ENCODE measurements at regions not wholly inside any gene's neighbourhood (a gene's known extent, or its start where the extent isn't known, plus 50 kb on each side); places are given as distances from the start of the nearest gene placed in this dataset.

GRCh38 chr1:200483491-200484143 lies 73.8 kb upstream of the ZNF281 start:
- Histone ChIP-seq H3K4me3 (ENCODE audit: low read depth, low read length) (no peak overlapping the region), H3K4me1 (peaks cover 6% of the 10 kb centered on the region; the same call in 1 of the 2 replicates), H3K27me3 (replicated peaks; ENCODE audit: control insufficient read depth, insufficient read depth, low read length) (no peaks in the 10 kb centered on the region), H3K9me3 (no peaks in the 10 kb centered on the region), H3K36me3 (ENCODE audit: control insufficient read depth, insufficient read depth, low read length) (no peaks in the 10 kb centered on the region)
- no TSS peak for BruUV-seq (replicated peaks)
- intact Hi-C loops (cut with micrococcal nuclease; ENCODE audit: unreplicated experiment): loop anchor here (10.0 kb wide), 1 partner anchor 439 kb away; no protein-coding TSS in a partner anchor
- ChIA-PET POLR2A (no interaction called here), CTCF (interaction anchor here (0.6 kb wide), 1 partner anchor 49 kb away, joined by 3 read pairs; no protein-coding TSS in a partner anchor)
- Mint-ChIP-seq H3K9me3 (ENCODE audit: unreplicated experiment) (no peaks in the 10 kb centered on the region), H3K27ac (ENCODE audit: unreplicated experiment) (no peak overlapping the region), H3K27me3 (ENCODE audit: insufficient read depth, unreplicated experiment) (no peaks in the 10 kb centered on the region), H3K4me3 (ENCODE audit: unreplicated experiment) (peak overlapping the region; percentile 22), H3K36me3 (ENCODE audit: insufficient read depth, unreplicated experiment) (peaks cover 6% of the 10 kb centered on the region), H3K4me1 (ENCODE audit: low read depth, unreplicated experiment) (peaks cover 21% of the 10 kb centered on the region)
- DNase-seq: peak; percentile 22 to 45
- no peak for TF ChIP-seq CTCF (IDR thresholded peaks at IDR 0.05; ENCODE audit: insufficient read depth in 1 of 2, low read depth in 1 of 2, low read length in 1 of 2, severe bottlenecking in 1 of 2, unreplicated experiment in 1 of 2)

GRCh38 chr1:200480964-200481363 lies 71.1 kb upstream of the ZNF281 start:
- Histone ChIP-seq H3K27me3 (replicated peaks; ENCODE audit: control insufficient read depth, insufficient read depth, low read length) (no peaks in the 10 kb centered on the region), H3K4me1 (peaks cover 13% of the 10 kb centered on the region), H3K36me3 (ENCODE audit: control insufficient read depth, insufficient read depth, low read length) (no peaks in the 10 kb centered on the region), H3K4me3 (ENCODE audit: low read depth, low read length) (no peak overlapping the region), H3K9me3 (no peaks in the 10 kb centered on the region)
- no peak for DNase-seq
- intact Hi-C loops (cut with micrococcal nuclease; ENCODE audit: unreplicated experiment): loop anchor here (10.0 kb wide), 1 partner anchor 436 kb away; no protein-coding TSS in a partner anchor
- POLR2A ChIA-PET: no interaction called here
- H3K27ac Mint-ChIP-seq (ENCODE audit: unreplicated experiment): no peak overlapping the region
- H3K36me3 Mint-ChIP-seq (ENCODE audit: insufficient read depth, unreplicated experiment): peaks cover 6% of the 10 kb centered on the region
- no TSS peak for BruUV-seq (replicated peaks)
- H3K4me3 Mint-ChIP-seq (ENCODE audit: unreplicated experiment): no peak overlapping the region
- H3K27me3 Mint-ChIP-seq (ENCODE audit: insufficient read depth, unreplicated experiment): no peaks in the 10 kb centered on the region
- no peak for TF ChIP-seq CTCF (IDR thresholded peaks at IDR 0.05; ENCODE audit: insufficient read depth in 1 of 2, low read depth in 1 of 2, low read length in 1 of 2, severe bottlenecking in 1 of 2, unreplicated experiment in 1 of 2)
- H3K4me1 Mint-ChIP-seq (ENCODE audit: low read depth, unreplicated experiment): peaks cover 21% of the 10 kb centered on the region
- CTCF ChIA-PET: no interaction called here
- no peaks in the 10 kb centered on the region for H3K9me3 Mint-ChIP-seq (ENCODE audit: unreplicated experiment)

- BruUV-seq (replicated peaks): no TSS peak
- intact Hi-C loops (cut with micrococcal nuclease; ENCODE audit: unreplicated experiment): loop anchor here (10.0 kb wide), 1 partner anchor 435 kb away; no protein-coding TSS in a partner anchor
- CTCF ChIA-PET: no interaction called here
Measured at GRCh38 chr1:200479816-200480215, 70.0 kb upstream of the ZNF281 start.

More at GRCh38 chr1:200479816-200480215, 70.0 kb upstream of the ZNF281 start:
- no peaks in the 10 kb centered on the region for H3K27me3 ChIP-seq (replicated peaks; ENCODE audit: control insufficient read depth, insufficient read depth, low read length)
- H3K4me1 Mint-ChIP-seq (ENCODE audit: low read depth, unreplicated experiment): peaks cover 21% of the 10 kb centered on the region
- peaks cover 6% of the 10 kb centered on the region for H3K36me3 Mint-ChIP-seq (ENCODE audit: insufficient read depth, unreplicated experiment)
- H3K9me3 ChIP-seq: no peaks in the 10 kb centered on the region
- DNase-seq: no peak
- no peak overlapping the region for H3K4me3 ChIP-seq (ENCODE audit: low read depth, low read length)
- H3K27me3 Mint-ChIP-seq (ENCODE audit: insufficient read depth, unreplicated experiment): no peaks in the 10 kb centered on the region
- H3K27ac Mint-ChIP-seq (ENCODE audit: unreplicated experiment): no peak overlapping the region
- POLR2A ChIA-PET: no interaction called here
- TF ChIP-seq CTCF (IDR thresholded peaks at IDR 0.05; ENCODE audit: insufficient read depth in 1 of 2, low read depth in 1 of 2, low read length in 1 of 2, severe bottlenecking in 1 of 2, unreplicated experiment in 1 of 2): no peak
- peaks cover 13% of the 10 kb centered on the region for H3K4me1 ChIP-seq
- H3K9me3 Mint-ChIP-seq (ENCODE audit: unreplicated experiment): no peaks in the 10 kb centered on the region
- no peaks in the 10 kb centered on the region for H3K36me3 ChIP-seq (ENCODE audit: control insufficient read depth, insufficient read depth, low read length)
- H3K4me3 Mint-ChIP-seq (ENCODE audit: unreplicated experiment): no peak overlapping the region

All from Caco-2 (cell line).